ENCODE measurements at regions not wholly inside any gene's neighbourhood (a gene's known extent, or its start where the extent isn't known, plus 50 kb on each side); places are given as distances from the start of the nearest gene placed in this dataset.

DNA sequence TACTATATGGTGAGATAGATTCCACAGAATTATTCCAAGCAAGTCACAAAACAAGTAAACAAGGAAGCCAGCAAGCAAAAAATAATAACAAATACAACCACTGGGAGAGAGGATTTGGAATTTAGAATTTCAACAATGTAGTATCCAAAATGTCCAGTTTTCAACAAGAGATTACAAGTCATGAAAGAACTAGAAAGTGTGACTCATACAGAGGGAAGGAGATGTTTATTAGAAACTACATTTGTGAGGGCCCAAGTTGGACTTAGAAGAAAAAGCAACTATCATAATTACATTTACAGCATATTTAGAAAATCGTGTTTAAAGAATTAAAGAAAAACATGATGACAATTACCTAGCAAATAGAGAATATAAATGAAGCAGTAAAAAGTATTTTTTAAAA, 494.6 kb upstream of the ID4 start:
- TF ChIP-seq, protein P1, sequence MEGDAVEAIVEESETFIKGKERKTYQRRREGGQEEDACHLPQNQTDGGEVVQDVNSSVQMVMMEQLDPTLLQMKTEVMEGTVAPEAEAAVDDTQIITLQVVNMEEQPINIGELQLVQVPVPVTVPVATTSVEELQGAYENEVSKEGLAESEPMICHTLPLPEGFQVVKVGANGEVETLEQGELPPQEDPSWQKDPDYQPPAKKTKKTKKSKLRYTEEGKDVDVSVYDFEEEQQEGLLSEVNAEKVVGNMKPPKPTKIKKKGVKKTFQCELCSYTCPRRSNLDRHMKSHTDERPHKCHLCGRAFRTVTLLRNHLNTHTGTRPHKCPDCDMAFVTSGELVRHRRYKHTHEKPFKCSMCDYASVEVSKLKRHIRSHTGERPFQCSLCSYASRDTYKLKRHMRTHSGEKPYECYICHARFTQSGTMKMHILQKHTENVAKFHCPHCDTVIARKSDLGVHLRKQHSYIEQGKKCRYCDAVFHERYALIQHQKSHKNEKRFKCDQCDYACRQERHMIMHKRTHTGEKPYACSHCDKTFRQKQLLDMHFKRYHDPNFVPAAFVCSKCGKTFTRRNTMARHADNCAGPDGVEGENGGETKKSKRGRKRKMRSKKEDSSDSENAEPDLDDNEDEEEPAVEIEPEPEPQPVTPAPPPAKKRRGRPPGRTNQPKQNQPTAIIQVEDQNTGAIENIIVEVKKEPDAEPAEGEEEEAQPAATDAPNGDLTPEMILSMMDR (IDR thresholded peaks at IDR 0.05), result no peak
- TF ChIP-seq ZFX (IDR thresholded peaks at IDR 0.05; ENCODE audit: borderline replicate concordance), result no peak
